ENCODE measurements at regions not wholly inside any gene's neighbourhood (a gene's known extent, or its start where the extent isn't known, plus 50 kb on each side); places are given as distances from the start of the nearest gene placed in this dataset.

- H3K4me2 ChIP-seq (ENCODE audit: low read depth, low read length, poor library complexity, severe bottlenecking): no peak overlapping the region
- TF ChIP-seq EZH2phosphoT487 (IDR thresholded peaks at IDR 0.05; ENCODE audit: borderline replicate concordance) (no peak), CTCF (conservative IDR thresholded peaks at IDR 0.05; ENCODE audit: low read length) (peak; percentile 81)
- no peaks in the 10 kb centered on the region for H3F3A ChIP-seq (ENCODE audit: low read depth)
- no peaks in the 10 kb centered on the region for H3K4me1 ChIP-seq (ENCODE audit: insufficient read depth, low read length, poor library complexity, severe bottlenecking)
- no peak overlapping the region for H3K4me3 ChIP-seq (ENCODE audit: low read length, poor library complexity, severe bottlenecking)
- H2AFZ ChIP-seq (ENCODE audit: low read length): no peak overlapping the region
- H3K79me2 ChIP-seq (ENCODE audit: insufficient read depth, low read length): no peaks in the 10 kb centered on the region
- no peaks in the 10 kb centered on the region for H3K27me3 ChIP-seq (ENCODE audit: insufficient read depth, low read length, poor library complexity, severe bottlenecking)
- peaks cover 11% of the 10 kb centered on the region; the same call in 1 of the 2 replicates for H3K9me3 ChIP-seq (ENCODE audit: insufficient read depth, low read depth, low read length)
- H3K36me3 ChIP-seq (ENCODE audit: insufficient read depth, low read length): no peaks in the 10 kb centered on the region
- no peaks in the 10 kb centered on the region for H3K9me2 ChIP-seq (replicated peaks; ENCODE audit: low read depth, low read length)
- H3K9ac ChIP-seq (ENCODE audit: low read depth, low read length, poor library complexity, severe bottlenecking): no peak overlapping the region
- H4K20me1 ChIP-seq (ENCODE audit: insufficient read depth, low read length, poor library complexity, severe bottlenecking): no peaks in the 10 kb centered on the region
Measured at GRCh38 chr5:1737790-1738405, 61.7 kb downstream of the MRPL36 start.

GRCh38 chr5:1736889-1737711 lies 62.5 kb downstream of the MRPL36 start:
- 0 out of 2 replicates have a peak, but pooled peaks cover 9% of the 10 kb centered on the region for H3K9me3 ChIP-seq (ENCODE audit: insufficient read depth, low read depth, low read length)
- no peaks in the 10 kb centered on the region for H3K4me1 ChIP-seq (ENCODE audit: insufficient read depth, low read length, poor library complexity, severe bottlenecking)
- H3K4me3 ChIP-seq (ENCODE audit: low read length, poor library complexity, severe bottlenecking): no peak overlapping the region
- TF ChIP-seq EZH2phosphoT487 (IDR thresholded peaks at IDR 0.05; ENCODE audit: borderline replicate concordance) (no peak), CTCF (conservative IDR thresholded peaks at IDR 0.05; ENCODE audit: low read length) (no peak)
- H2AFZ ChIP-seq (ENCODE audit: low read length): no peak overlapping the region
- no peaks in the 10 kb centered on the region for H3K36me3 ChIP-seq (ENCODE audit: insufficient read depth, low read length)
- H3K4me2 ChIP-seq (ENCODE audit: low read depth, low read length, poor library complexity, severe bottlenecking): no peak overlapping the region
- no peak overlapping the region for H3K9ac ChIP-seq (ENCODE audit: low read depth, low read length, poor library complexity, severe bottlenecking)
- H4K20me1 ChIP-seq (ENCODE audit: insufficient read depth, low read length, poor library complexity, severe bottlenecking): no peaks in the 10 kb centered on the region
- no peaks in the 10 kb centered on the region for H3K27me3 ChIP-seq (ENCODE audit: insufficient read depth, low read length, poor library complexity, severe bottlenecking)
- H3F3A ChIP-seq (ENCODE audit: low read depth): no peaks in the 10 kb centered on the region
- H3K9me2 ChIP-seq (replicated peaks; ENCODE audit: low read depth, low read length): no peaks in the 10 kb centered on the region
- H3K79me2 ChIP-seq (ENCODE audit: insufficient read depth, low read length): no peaks in the 10 kb centered on the region

- Histone ChIP-seq H3F3A (ENCODE audit: low read depth) (no peaks in the 10 kb centered on the region), H3K9me2 (replicated peaks; ENCODE audit: low read depth, low read length) (no peaks in the 10 kb centered on the region), H2AFZ (ENCODE audit: low read length) (no peak overlapping the region), H3K9ac (ENCODE audit: low read depth, low read length, poor library complexity, severe bottlenecking) (no peak overlapping the region), H3K27me3 (ENCODE audit: insufficient read depth, low read length, poor library complexity, severe bottlenecking) (no peaks in the 10 kb centered on the region), H3K79me2 (ENCODE audit: insufficient read depth, low read length) (no peaks in the 10 kb centered on the region), H3K4me2 (ENCODE audit: low read depth, low read length, poor library complexity, severe bottlenecking) (no peak overlapping the region), H3K36me3 (ENCODE audit: insufficient read depth, low read length) (no peaks in the 10 kb centered on the region), H4K20me1 (ENCODE audit: insufficient read depth, low read length, poor library complexity, severe bottlenecking) (no peaks in the 10 kb centered on the region), H3K4me1 (ENCODE audit: insufficient read depth, low read length, poor library complexity, severe bottlenecking) (no peaks in the 10 kb centered on the region), H3K9me3 (ENCODE audit: insufficient read depth, low read depth, low read length) (0 out of 2 replicates have a peak, but pooled peaks cover 9% of the 10 kb centered on the region), H3K4me3 (ENCODE audit: low read length, poor library complexity, severe bottlenecking) (no peak overlapping the region)
- TF ChIP-seq CTCF (conservative IDR thresholded peaks at IDR 0.05; ENCODE audit: low read length) (no peak), EZH2phosphoT487 (IDR thresholded peaks at IDR 0.05; ENCODE audit: borderline replicate concordance) (no peak)
Measured at GRCh38 chr5:1736065-1736464, 63.6 kb downstream of the MRPL36 start.
